Memory B cell (primary cell): ENCODE measurements at regions not wholly inside any gene's neighbourhood (a gene's known extent, or its start where the extent isn't known, plus 50 kb on each side); places are given as distances from the start of the nearest gene placed in this dataset.

Source experiments
- ATAC-seq: fragments of 150-1000 bp; cut with Tn5 transposase; 2 replicates; pipeline ENCODE4 v1.10.0; 2021; ENCODE audit warnings: low read depth, mild to moderate bottlenecking, moderate library complexity
- DNase-seq, 2 donors: peaks; one replicate each; pipeline ENCODE4 v3.0.0; 2022; ENCODE audit warnings: low spot score in 2 of 2
- H3K27ac Mint-ChIP-seq: one replicate; pipeline ENCODE4 v1.8.0; 2022; ENCODE audit warnings: mild to moderate bottlenecking, moderate library complexity, mixed read lengths
- H3K27me3 Mint-ChIP-seq: one replicate; pipeline ENCODE4 v1.8.0; 2022; ENCODE audit warnings: mixed read lengths
- H3K36me3 Mint-ChIP-seq: one replicate; pipeline ENCODE4 v1.8.0; 2022; ENCODE audit warnings: mild to moderate bottlenecking, mixed read lengths
- H3K4me1 Mint-ChIP-seq: one replicate; pipeline ENCODE4 v1.8.0; 2022; ENCODE audit warnings: mixed read lengths
- H3K4me3 Mint-ChIP-seq: one replicate; pipeline ENCODE4 v1.8.0; 2022; ENCODE audit warnings: mild to moderate bottlenecking, moderate library complexity, mixed read lengths
- H3K9me3 Mint-ChIP-seq: one replicate; pipeline ENCODE4 v1.8.0; 2022; ENCODE audit warnings: mixed read lengths

DNA sequence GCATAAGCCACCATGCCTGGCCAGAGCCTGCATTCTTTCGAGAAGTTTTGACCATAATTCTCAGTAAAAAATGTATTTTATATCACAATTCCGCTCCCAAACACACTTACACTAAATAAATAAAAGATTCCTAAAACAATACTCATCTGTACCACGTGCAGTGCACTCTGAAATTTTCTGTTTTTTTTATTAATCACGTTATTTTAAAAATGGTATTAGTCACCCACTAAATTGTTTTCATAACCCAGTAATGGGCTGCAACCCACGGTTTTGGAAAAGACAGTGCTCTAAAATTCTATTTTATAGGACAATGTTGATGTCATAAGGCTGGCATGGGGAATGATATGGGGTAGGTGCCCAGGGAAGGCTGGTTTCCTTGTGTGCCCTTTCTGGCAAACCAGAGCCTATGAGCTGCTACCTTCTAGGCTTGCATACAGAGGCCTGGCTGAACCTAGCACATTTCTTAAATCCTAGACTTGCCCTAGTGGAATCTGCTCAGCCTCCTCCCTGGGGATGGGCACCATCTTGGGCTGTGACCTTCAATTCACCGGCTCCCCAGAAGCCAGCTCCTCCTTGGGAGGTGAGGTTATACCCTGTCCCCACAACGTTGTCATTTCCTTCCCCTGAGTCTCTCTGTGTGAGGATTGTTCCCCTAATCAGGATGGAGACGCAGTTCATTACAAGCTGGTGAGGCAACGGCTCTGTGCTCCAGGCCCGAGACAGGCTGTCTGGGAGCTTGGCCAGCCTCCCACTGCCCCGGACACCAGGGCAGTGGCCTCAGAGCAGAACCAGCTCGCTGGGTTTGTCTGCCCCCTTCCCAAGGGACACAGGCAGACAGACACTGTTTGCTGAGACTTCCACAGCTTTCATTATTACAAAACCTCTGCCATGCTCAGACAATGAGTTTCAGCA is 116.5 kb upstream of the NAV2 start:
- Mint-ChIP-seq H3K9me3 (no peaks in the 10 kb centered on the region), H3K4me3 (no peak overlapping the region), H3K27ac (no peak overlapping the region), H3K4me1 (no peaks in the 10 kb centered on the region), H3K27me3 (peaks cover 7% of the 10 kb centered on the region), H3K36me3 (no peaks in the 10 kb centered on the region)
- DNase-seq (no peak), ATAC-seq (no peak)

DNA sequence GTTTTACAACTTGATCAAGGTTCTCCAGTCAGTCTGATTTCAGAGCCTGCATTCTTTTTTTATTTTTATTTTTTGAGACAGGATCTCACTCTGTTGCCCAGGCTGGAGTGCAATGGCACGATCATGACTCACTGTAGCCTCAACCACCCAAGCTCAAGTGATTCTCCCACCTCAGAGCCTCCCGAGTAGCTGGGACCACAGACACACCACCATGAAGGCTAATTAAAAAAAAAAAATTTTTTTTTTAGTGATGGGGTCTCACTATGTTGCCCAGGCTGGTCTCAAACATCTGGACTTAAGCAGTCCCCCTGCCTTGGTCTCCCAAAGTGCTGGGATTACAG is 117.2 kb upstream of the NAV2 start:
- Mint-ChIP-seq H3K36me3 (no peaks in the 10 kb centered on the region), H3K27ac (no peak overlapping the region), H3K4me3 (no peak overlapping the region), H3K4me1 (no peaks in the 10 kb centered on the region), H3K9me3 (no peaks in the 10 kb centered on the region), H3K27me3 (peaks cover 7% of the 10 kb centered on the region)
- ATAC-seq: no peak
- DNase-seq: no peak

GRCh38 chr11:19594326-19594725 is 118.3 kb upstream of the NAV2 start:
- DNase-seq: no peak
- peaks cover 8% of the 10 kb centered on the region for H3K27me3 Mint-ChIP-seq
- no peaks in the 10 kb centered on the region for H3K36me3 Mint-ChIP-seq
- ATAC-seq: no peak
- H3K9me3 Mint-ChIP-seq: no peaks in the 10 kb centered on the region
- no peaks in the 10 kb centered on the region for H3K4me1 Mint-ChIP-seq
- no peak overlapping the region for H3K4me3 Mint-ChIP-seq
- no peak overlapping the region for H3K27ac Mint-ChIP-seq

- Mint-ChIP-seq H3K27me3 (peaks cover 8% of the 10 kb centered on the region), H3K9me3 (peaks cover 1% of the 10 kb centered on the region), H3K4me3 (no peak overlapping the region), H3K27ac (no peak overlapping the region), H3K36me3 (no peaks in the 10 kb centered on the region), H3K4me1 (no peaks in the 10 kb centered on the region)
- no peak for DNase-seq
- no peak for ATAC-seq
These were observed 119.8 kb upstream of the NAV2 start for GRCh38 chr11:19592842-19593241.

- no peaks in the 10 kb centered on the region for H3K36me3 Mint-ChIP-seq
- no peak overlapping the region for H3K27ac Mint-ChIP-seq
- H3K4me1 Mint-ChIP-seq: no peaks in the 10 kb centered on the region
- ATAC-seq (no peak), DNase-seq (no peak)
- H3K27me3 Mint-ChIP-seq: peaks cover 8% of the 10 kb centered on the region
- H3K4me3 Mint-ChIP-seq: no peak overlapping the region
- peaks cover 3% of the 10 kb centered on the region for H3K9me3 Mint-ChIP-seq
These were observed 122.9 kb upstream of the NAV2 start for GRCh38 chr11:19589567-19590260.

- Mint-ChIP-seq H3K9me3 (peaks cover 3% of the 10 kb centered on the region), H3K27me3 (peaks cover 6% of the 10 kb centered on the region), H3K36me3 (no peaks in the 10 kb centered on the region), H3K4me1 (no peaks in the 10 kb centered on the region), H3K27ac (no peak overlapping the region), H3K4me3 (no peak overlapping the region)
- DNase-seq (no peak), ATAC-seq (no peak)
These were observed 124.7 kb upstream of the NAV2 start for GRCh38 chr11:19587979-19588378.

- Mint-ChIP-seq H3K27me3 (no peaks in the 10 kb centered on the region), H3K27ac (no peak overlapping the region), H3K36me3 (no peaks in the 10 kb centered on the region), H3K9me3 (no peaks in the 10 kb centered on the region), H3K4me3 (no peak overlapping the region), H3K4me1 (no peaks in the 10 kb centered on the region)
- ATAC-seq (no peak), DNase-seq (no peak)
These were observed 132.0 kb upstream of the NAV2 start for GRCh38 chr11:19580646-19581045.

- no peaks in the 10 kb centered on the region for H3K27me3 Mint-ChIP-seq
- H3K9me3 Mint-ChIP-seq: no peaks in the 10 kb centered on the region
- ATAC-seq (no peak), DNase-seq (no peak)
- no peak overlapping the region for H3K27ac Mint-ChIP-seq
- no peaks in the 10 kb centered on the region for H3K36me3 Mint-ChIP-seq
- H3K4me3 Mint-ChIP-seq: no peak overlapping the region
- no peaks in the 10 kb centered on the region for H3K4me1 Mint-ChIP-seq
These were observed 132.7 kb upstream of the NAV2 start for GRCh38 chr11:19579957-19580356.

GRCh38 chr11:19578871-19579270 is 133.8 kb upstream of the NAV2 start:
- Mint-ChIP-seq H3K27me3 (no peaks in the 10 kb centered on the region), H3K4me1 (no peaks in the 10 kb centered on the region), H3K27ac (no peak overlapping the region), H3K9me3 (no peaks in the 10 kb centered on the region), H3K4me3 (no peak overlapping the region), H3K36me3 (no peaks in the 10 kb centered on the region)
- DNase-seq: no peak
- no peak for ATAC-seq

- DNase-seq: no peak
- H3K4me1 Mint-ChIP-seq: no peaks in the 10 kb centered on the region
- H3K36me3 Mint-ChIP-seq: no peaks in the 10 kb centered on the region
- H3K27me3 Mint-ChIP-seq: no peaks in the 10 kb centered on the region
- no peak overlapping the region for H3K4me3 Mint-ChIP-seq
- H3K9me3 Mint-ChIP-seq: no peaks in the 10 kb centered on the region
- H3K27ac Mint-ChIP-seq: no peak overlapping the region
- no peak for ATAC-seq
These were observed 134.5 kb upstream of the NAV2 start for GRCh38 chr11:19577976-19578619.

GRCh38 chr11:19577391-19577975 is 135.2 kb upstream of the NAV2 start:
- no peak for ATAC-seq
- no peaks in the 10 kb centered on the region for H3K9me3 Mint-ChIP-seq
- no peak overlapping the region for H3K27ac Mint-ChIP-seq
- H3K36me3 Mint-ChIP-seq: no peaks in the 10 kb centered on the region
- H3K27me3 Mint-ChIP-seq: no peaks in the 10 kb centered on the region
- no peak for DNase-seq
- H3K4me1 Mint-ChIP-seq: no peaks in the 10 kb centered on the region
- no peak overlapping the region for H3K4me3 Mint-ChIP-seq

GRCh38 chr11:19576903-19577302 is 135.7 kb upstream of the NAV2 start:
- no peaks in the 10 kb centered on the region for H3K36me3 Mint-ChIP-seq
- H3K4me1 Mint-ChIP-seq: no peaks in the 10 kb centered on the region
- no peaks in the 10 kb centered on the region for H3K27me3 Mint-ChIP-seq
- no peaks in the 10 kb centered on the region for H3K9me3 Mint-ChIP-seq
- no peak for DNase-seq
- H3K4me3 Mint-ChIP-seq: no peak overlapping the region
- no peak for ATAC-seq
- H3K27ac Mint-ChIP-seq: no peak overlapping the region

DNA sequence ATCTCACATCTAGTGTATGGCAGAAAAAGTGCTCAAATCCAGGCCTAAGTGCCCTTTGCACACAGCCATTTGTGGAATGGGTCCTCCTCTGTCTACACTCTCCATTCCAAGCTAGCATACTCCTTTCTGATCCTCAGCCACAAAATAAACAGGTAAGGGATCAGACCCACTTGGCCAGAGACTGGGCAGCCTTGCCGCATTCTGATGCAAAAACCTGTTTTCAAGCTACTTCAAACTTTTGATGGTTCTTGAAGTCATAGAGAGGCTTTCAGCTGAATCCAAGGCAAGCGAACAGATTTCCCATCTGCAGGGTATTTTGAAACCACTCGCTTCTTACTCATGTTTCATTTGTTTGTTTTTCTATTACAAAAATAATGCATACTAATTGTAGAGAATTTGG is 136.6 kb upstream of the NAV2 start:
- no peaks in the 10 kb centered on the region for H3K4me1 Mint-ChIP-seq
- no peak for DNase-seq
- peaks cover under 1% of the 10 kb centered on the region for H3K27me3 Mint-ChIP-seq
- no peak overlapping the region for H3K4me3 Mint-ChIP-seq
- H3K36me3 Mint-ChIP-seq: no peaks in the 10 kb centered on the region
- no peak overlapping the region for H3K27ac Mint-ChIP-seq
- peaks cover under 1% of the 10 kb centered on the region for H3K9me3 Mint-ChIP-seq
- ATAC-seq: no peak

DNA sequence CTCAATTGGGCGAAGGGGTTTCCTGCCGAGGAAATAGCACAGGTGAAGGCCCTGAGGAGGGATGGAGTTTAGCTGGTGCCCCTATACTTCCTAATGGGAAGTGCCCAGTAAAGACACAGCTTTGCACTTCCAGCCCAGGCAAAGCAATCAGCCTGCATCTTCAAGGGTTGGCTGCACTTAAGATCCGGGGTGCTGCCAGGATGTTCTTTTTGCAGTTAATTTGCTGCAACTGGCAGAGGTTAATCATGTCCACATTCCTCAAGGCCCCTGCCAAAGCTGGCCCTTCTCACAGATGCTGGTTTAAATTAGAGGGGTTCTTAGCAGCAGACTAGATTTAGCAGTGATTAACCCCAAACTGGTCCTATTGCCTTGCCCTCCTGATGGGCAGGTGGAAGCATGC is 137.7 kb upstream of the NAV2 start:
- H3K9me3 Mint-ChIP-seq: peaks cover 2% of the 10 kb centered on the region
- H3K4me1 Mint-ChIP-seq: no peaks in the 10 kb centered on the region
- peaks cover 2% of the 10 kb centered on the region for H3K27me3 Mint-ChIP-seq
- H3K27ac Mint-ChIP-seq: no peak overlapping the region
- no peaks in the 10 kb centered on the region for H3K36me3 Mint-ChIP-seq
- no peak for DNase-seq
- ATAC-seq: no peak
- no peak overlapping the region for H3K4me3 Mint-ChIP-seq
